Activated T-cell treated with anti-CD3 and anti-CD28 coated beads, Interleukin-2, amount 50 U/mL, for 1 hour (primary cell): ENCODE measurements at regions not wholly inside any gene's neighbourhood (a gene's known extent, or its start where the extent isn't known, plus 50 kb on each side); places are given as distances from the start of the nearest gene placed in this dataset.

Experiments
- DNase-seq: peaks from one replicate; pipeline ENCODE4 v3.0.0-alpha.2; 2020

DNA sequence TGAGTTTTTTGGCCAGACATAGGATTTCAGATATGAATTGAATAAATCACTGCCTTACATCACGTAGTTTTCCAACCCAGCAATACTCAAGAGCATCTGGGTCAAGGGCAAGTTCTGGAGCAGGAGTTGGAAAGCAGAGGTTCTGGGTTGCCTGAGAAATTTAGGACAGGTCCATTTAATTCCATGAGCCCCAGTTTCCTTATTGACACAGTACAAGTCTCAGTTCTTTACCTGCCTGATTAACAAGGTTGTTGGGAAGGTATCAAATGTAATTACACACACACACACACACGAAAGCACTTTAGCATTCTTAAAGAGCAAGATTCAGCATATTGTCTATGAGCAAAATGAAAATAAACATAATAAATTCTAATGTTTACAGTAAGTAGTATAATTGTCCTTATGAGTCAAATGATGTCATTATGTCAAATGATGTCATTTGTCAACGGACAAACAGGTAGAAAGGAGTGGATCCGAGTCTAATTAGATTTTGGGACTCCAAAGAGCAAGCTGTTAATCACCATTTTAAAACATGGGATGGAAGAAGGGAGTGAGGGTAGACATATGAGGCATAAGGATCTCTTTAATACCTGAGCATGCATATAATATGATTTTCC lies 268.4 kb upstream of the ARGLU1 start:
- no peak for DNase-seq

GRCh38 chr13:106835477-106835876 lies 267.5 kb upstream of the ARGLU1 start:
- no peak for DNase-seq

GRCh38 chr13:106821979-106822378 lies 254.0 kb upstream of the ARGLU1 start:
- no peak for DNase-seq

DNA sequence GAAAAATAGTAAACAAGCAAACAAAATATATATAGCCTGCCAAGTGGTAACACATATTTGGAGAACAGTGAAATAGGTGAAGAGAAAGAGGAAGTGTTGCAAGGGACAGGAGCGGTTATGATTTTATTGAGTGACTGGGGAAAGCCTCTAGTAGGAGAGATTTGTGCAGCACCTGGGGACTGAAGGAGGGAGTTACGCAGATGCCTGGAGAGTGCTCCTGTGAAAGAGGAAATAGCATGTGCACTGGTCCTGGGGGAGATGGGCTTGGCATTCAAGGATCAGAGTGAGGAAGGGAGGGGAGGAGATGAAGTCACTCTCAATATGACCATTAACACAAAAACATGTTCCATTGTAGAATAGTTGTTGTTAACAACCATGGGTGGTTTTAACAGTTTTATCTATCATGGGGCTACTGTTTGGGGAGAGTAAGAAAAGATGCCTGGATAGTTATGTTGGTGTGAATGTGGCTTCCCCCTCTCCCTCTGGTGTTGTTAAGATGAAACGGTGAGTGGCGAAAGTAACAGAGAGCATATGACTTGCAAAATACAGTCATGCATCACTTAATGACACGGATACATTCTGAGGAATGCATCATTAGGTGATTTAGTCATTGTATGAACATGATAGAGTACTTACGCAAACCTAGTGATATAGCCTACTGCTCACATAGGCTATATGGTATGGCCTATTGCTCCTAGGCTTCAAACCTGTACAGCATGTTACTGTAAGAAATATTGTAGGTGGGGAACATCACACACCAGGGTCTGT lies 251.7 kb upstream of the ARGLU1 start:
- DNase-seq = no peak

DNA sequence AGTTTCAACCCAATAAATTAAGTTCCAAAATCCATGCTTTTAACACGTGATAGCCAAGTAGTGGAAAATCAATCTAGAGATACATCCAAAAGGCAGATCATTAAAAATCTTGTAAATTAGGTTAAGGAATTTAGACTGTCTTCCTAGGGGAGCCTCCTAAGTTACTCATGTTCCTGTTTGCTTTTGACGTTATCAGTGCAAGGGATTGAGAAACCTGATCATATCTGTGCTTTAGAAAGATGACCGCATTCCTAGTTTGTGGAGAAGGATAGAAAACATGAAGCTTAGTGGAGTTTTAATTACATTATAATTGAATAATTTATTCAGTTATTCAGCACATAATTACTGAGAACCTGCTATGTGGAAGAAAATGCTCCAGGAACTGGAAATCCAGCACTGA lies 251.0 kb upstream of the ARGLU1 start:
- DNase-seq = no peak

DNA sequence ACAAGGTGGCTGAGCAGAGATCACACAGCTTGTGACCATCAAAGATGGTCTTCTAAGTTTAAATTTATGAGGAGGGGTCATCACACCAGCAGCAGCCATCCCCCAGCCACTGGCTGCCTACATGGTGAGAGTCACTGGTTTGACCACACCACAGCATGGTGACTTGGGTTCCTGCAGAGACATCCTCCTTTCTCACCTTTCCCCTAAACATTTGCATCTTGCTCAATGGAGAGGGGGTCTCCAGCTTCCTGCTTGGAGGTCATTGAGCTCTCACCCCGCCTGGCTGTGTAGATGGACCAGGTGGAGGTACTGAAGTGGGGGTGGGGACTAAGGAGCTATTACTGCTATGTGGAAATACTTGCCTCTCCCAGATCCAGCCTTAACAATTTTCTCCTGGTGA lies 247.6 kb upstream of the ARGLU1 start:
- DNase-seq = no peak

GRCh38 chr13:106814463-106814862 lies 246.5 kb upstream of the ARGLU1 start:
- no peak for DNase-seq

GRCh38 chr13:106810069-106810468 lies 242.1 kb upstream of the ARGLU1 start:
- no peak for DNase-seq

- no peak for DNase-seq
Measured at GRCh38 chr13:106804991-106805390, 237.1 kb upstream of the ARGLU1 start.

DNA sequence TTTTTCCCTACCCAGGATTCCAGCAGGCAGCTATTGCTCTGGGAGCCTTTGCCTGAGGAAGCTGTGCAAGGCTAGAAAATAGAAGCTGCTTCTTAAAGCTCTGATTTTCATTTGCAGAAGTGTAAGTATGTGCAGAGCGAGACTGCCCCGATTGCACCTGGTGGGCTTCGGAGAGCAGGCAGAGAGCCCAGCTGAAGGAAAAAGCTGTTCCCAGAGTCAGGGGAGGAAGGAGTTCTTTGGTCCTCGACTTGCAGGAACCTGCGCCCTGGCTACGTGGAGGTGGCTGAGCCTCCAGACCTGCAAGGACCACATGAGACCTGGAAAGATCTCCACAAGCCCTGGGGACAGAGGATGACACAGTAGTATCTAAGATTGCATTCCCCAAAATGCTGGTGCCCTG lies 235.0 kb upstream of the ARGLU1 start:
- DNase-seq = no peak

GRCh38 chr13:106799781-106800335 lies 231.9 kb upstream of the ARGLU1 start:
- no peak for DNase-seq

GRCh38 chr13:106797081-106797640 lies 229.2 kb upstream of the ARGLU1 start:
- DNase-seq = no peak

GRCh38 chr13:106796280-106797047 lies 228.5 kb upstream of the ARGLU1 start:
- DNase-seq = no peak

DNA sequence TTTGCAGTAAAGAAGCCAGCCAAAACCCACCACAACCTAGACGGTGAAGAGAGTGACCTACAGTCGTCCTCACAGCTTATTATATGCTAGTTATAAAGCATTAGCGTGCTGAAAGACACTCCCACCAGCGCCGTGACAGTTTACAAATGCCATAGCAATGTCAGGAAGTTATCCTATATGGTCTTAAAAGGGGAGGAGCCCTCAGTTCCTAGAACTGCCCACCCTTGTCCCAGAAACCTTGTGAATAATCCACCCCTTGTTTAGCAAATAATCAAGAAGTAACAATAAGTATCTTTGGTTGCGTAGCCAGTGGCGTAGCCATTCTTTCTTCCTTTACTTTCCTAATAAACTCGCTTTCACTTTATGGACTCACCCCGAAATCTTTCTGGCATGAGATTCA lies 227.9 kb upstream of the ARGLU1 start:
- DNase-seq = no peak

GRCh38 chr13:106794117-106794516 lies 226.2 kb upstream of the ARGLU1 start:
- DNase-seq = no peak

- no peak for DNase-seq
Measured at GRCh38 chr13:106789911-106790310, 222.0 kb upstream of the ARGLU1 start.

GRCh38 chr13:106786006-106786563 lies 218.1 kb upstream of the ARGLU1 start:
- no peak for DNase-seq

GRCh38 chr13:106774621-106775020 lies 206.7 kb upstream of the ARGLU1 start:
- no peak for DNase-seq

DNA sequence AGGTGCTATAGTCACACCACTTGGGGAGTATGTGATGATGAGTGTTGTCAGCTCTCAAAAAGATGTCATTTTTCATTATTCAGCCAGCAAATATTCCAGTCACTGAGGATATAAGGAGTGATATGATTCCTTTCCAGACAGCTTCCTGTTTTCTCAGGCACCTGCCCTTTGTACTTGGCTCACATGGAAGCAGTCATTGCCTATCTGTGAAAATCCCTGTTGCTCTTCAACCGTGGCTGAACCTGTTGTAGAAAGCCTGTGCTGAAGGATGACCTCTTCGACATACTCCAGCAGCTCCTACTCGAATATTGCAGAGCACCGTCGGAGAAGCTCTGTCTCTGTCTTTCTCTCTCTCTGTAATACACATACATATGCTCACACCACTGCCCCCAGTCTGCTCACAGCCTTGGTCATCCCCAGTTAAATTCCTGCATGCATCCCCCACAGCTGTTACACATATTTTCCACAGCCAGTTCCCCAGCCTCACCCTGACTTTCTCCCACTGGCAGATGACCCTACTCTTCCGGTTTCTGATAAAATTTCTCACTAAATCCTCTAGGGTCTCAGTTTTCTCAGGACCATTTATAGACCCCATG lies 204.2 kb upstream of the ARGLU1 start:
- no peak for DNase-seq

- no peak for DNase-seq
Measured at GRCh38 chr13:106768991-106769390, 201.1 kb upstream of the ARGLU1 start.

DNA sequence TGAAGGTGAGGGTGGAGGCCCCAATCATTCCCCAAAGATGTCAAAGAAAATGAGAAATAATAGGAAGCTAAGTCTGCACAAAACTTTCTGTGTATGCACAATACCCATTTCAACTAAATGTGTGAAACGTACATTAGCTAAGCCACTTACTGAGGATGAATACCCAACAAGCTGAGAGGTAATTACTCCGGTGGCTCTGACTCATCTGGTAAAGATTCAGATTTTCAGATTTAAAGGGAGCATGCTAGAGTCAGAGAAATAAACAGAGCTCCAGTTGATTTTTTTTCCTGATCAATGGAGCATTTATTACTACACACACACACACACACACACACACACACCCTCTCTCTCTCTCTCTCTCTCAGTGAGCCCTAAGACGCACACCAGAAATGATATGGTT lies 194.8 kb upstream of the ARGLU1 start:
- DNase-seq = no peak

- DNase-seq = no peak
Measured at GRCh38 chr13:106756446-106756845, 188.5 kb upstream of the ARGLU1 start.

DNA sequence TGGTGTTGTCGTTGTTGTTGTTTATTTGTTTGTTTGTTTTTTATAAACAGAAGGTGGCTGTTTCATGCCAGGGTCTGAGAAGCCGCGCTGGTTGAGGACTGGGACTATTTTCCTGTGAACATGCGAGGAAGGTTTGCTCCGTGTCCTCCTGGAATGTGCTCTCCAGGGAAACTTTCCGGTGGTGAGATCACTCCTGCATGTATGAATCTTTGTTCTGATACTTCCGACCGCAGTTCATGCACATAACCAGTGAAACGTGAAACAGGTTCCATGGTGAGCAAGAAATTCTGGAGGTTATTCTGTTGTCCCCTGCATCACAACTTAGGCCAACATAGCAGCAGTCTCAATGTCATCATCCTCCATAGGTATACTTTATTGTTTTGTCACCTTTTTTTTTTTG lies 187.6 kb upstream of the ARGLU1 start:
- DNase-seq = no peak
